CD8-positive, alpha-beta memory T cell (primary cell): ENCODE measurements at regions not wholly inside any gene's neighbourhood (a gene's known extent, or its start where the extent isn't known, plus 50 kb on each side); places are given as distances from the start of the nearest gene placed in this dataset.
"Not testable (repeated sequence)": the region's sequence is repeated elsewhere in the genome, so short reads cannot be mapped to it uniquely, and the experiment has no call there.

ENCODE experiments used
- CTCF ChIA-PET: fragments of 350-600 bp; sonication (Branson Sonifier 250); formaldehyde crosslinking; loops from one replicate; lab custom pipeline; 2021; ENCODE audit warnings: antibody characterized with exemption; lab: Charles Lee
- POLR2A ChIA-PET: fragments of 350-600 bp; sonication (Branson Sonifier 250); formaldehyde crosslinking; loops from one replicate; lab custom pipeline; 2021; ENCODE audit warnings: antibody characterized with exemption; lab: Charles Lee
- DNase-seq, 5 donors: peaks; one replicate each; pipeline versions ENCODE4 v3.0.0 to v3.0.0-alpha.2; 2020 to 2022; ENCODE audit warnings: mixed read lengths in 1 of 5
- H3K27ac ChIP-seq: one replicate; pipeline ENCODE4 v1.7.0; 2013; ENCODE audit warnings: low read depth, mild to moderate bottlenecking, low read length, moderate library complexity
- H3K27me3 ChIP-seq: 2 replicates; pipeline ENCODE4 v1.7.0; 2013; ENCODE audit warnings: low read length, mild to moderate bottlenecking; ENCODE audit not compliant: insufficient read depth, poor library complexity, severe bottlenecking
- H3K36me3 ChIP-seq: 2 replicates; pipeline ENCODE4 v1.7.0; 2013; ENCODE audit warnings: mild to moderate bottlenecking, low read length, moderate library complexity; ENCODE audit not compliant: insufficient read depth
- H3K4me1 ChIP-seq: 2 replicates; pipeline ENCODE4 v1.7.0; 2013; ENCODE audit warnings: mild to moderate bottlenecking, low read length, moderate library complexity; ENCODE audit not compliant: insufficient read depth
- H3K4me3 ChIP-seq: 2 replicates; pipeline ENCODE4 v1.7.0; 2013; ENCODE audit warnings: mild to moderate bottlenecking, low read length
- H3K9me3 ChIP-seq: 2 replicates; pipeline ENCODE4 v1.7.0; 2013; ENCODE audit warnings: mild to moderate bottlenecking, low read length
- H3K27ac Mint-ChIP-seq, 8 donors: one replicate each; pipeline ENCODE4 v1.8.0; 2020 to 2021; ENCODE audit warnings: mixed read lengths in 8 of 8, mild to moderate bottlenecking in 6 of 8, inconsistent platforms in 3 of 8, moderate library complexity in 3 of 8
- H3K27me3 Mint-ChIP-seq, 2 donors: one replicate each; pipeline ENCODE4 v1.8.0; 2020 to 2021; ENCODE audit warnings: mixed read lengths in 2 of 2, mild to moderate bottlenecking in 1 of 2, moderate library complexity in 1 of 2
- H3K36me3 Mint-ChIP-seq, 3 donors: one replicate each; pipeline ENCODE4 v1.8.0; 2020 to 2021; ENCODE audit warnings: mixed read lengths in 3 of 3, inconsistent platforms in 1 of 3, mild to moderate bottlenecking in 1 of 3
- H3K4me1 Mint-ChIP-seq, 3 donors: one replicate each; pipeline ENCODE4 v1.8.0; 2020 to 2021; ENCODE audit warnings: mixed read lengths in 3 of 3, inconsistent platforms in 1 of 3, mild to moderate bottlenecking in 1 of 3
- H3K4me3 Mint-ChIP-seq, 7 donors: one replicate each; pipeline ENCODE4 v1.8.0; 2020 to 2021; ENCODE audit warnings: mixed read lengths in 7 of 7, mild to moderate bottlenecking in 6 of 7, moderate library complexity in 4 of 7, inconsistent platforms in 2 of 7
- H3K9me3 Mint-ChIP-seq, 5 donors: one replicate each; pipeline ENCODE4 v1.8.0; 2020 to 2022; ENCODE audit warnings: mixed read lengths in 5 of 5, mild to moderate bottlenecking in 3 of 5, moderate library complexity in 2 of 5, inconsistent platforms in 1 of 5

GRCh38 chr2:60347781-60348180, 205.7 kb downstream of the BCL11A start:
- H3K27ac ChIP-seq: no peak overlapping the region
- H3K4me1 ChIP-seq: no peaks in the 10 kb centered on the region
- H3K4me3 Mint-ChIP-seq: no peak overlapping the region
- H3K36me3 Mint-ChIP-seq: no peaks in the 10 kb centered on the region
- no peaks in the 10 kb centered on the region for H3K9me3 ChIP-seq
- peaks cover 0 to 4% (median 0%) of the 10 kb centered on the region in 5 donors for H3K9me3 Mint-ChIP-seq
- H3K27me3 Mint-ChIP-seq: peaks cover 0 to 4% of the 10 kb centered on the region in 2 donors
- DNase-seq: no peak
- no peak overlapping the region for H3K27ac Mint-ChIP-seq
- H3K36me3 ChIP-seq: no peaks in the 10 kb centered on the region
- POLR2A ChIA-PET: no interaction called here
- CTCF ChIA-PET: no interaction called here
- H3K4me3 ChIP-seq: no peak overlapping the region
- H3K4me1 Mint-ChIP-seq: no peaks in the 10 kb centered on the region
- no peaks in the 10 kb centered on the region for H3K27me3 ChIP-seq

GRCh38 chr2:60342491-60342890, 211.0 kb downstream of the BCL11A start:
- H3K4me3 Mint-ChIP-seq, H3K36me3 Mint-ChIP-seq, H3K4me1 Mint-ChIP-seq, H3K9me3 Mint-ChIP-seq, DNase-seq, H3K9me3 ChIP-seq, H3K27me3 ChIP-seq, H3K4me1 ChIP-seq, POLR2A ChIA-PET, H3K36me3 ChIP-seq, CTCF ChIA-PET, H3K27ac Mint-ChIP-seq, H3K4me3 ChIP-seq, H3K27me3 Mint-ChIP-seq, H3K27ac ChIP-seq: not testable (repeated sequence)

- H3K4me1 ChIP-seq: no peaks in the 10 kb centered on the region
- H3K27ac Mint-ChIP-seq: no peak overlapping the region
- H3K27ac ChIP-seq: no peak overlapping the region
- no peaks in the 10 kb centered on the region for H3K27me3 ChIP-seq
- H3K36me3 ChIP-seq: no peaks in the 10 kb centered on the region
- no peaks in the 10 kb centered on the region for H3K9me3 ChIP-seq
- ChIA-PET CTCF (no interaction called here), POLR2A (no interaction called here)
- H3K4me1 Mint-ChIP-seq: no peaks in the 10 kb centered on the region
- H3K36me3 Mint-ChIP-seq: no peaks in the 10 kb centered on the region
- H3K27me3 Mint-ChIP-seq: peaks cover 1 to 5% of the 10 kb centered on the region in 2 donors
- H3K4me3 ChIP-seq: no peak overlapping the region
- DNase-seq: no peak
- no peak overlapping the region for H3K4me3 Mint-ChIP-seq
- H3K9me3 Mint-ChIP-seq: peaks cover 0 to 4% (median 0%) of the 10 kb centered on the region in 5 donors
Observed at GRCh38 chr2:60341151-60341550, 212.3 kb downstream of the BCL11A start.

GRCh38 chr2:60339286-60339685, 214.2 kb downstream of the BCL11A start:
- no peak overlapping the region for H3K27ac ChIP-seq
- H3K4me3 Mint-ChIP-seq: no peak overlapping the region
- H3K4me1 Mint-ChIP-seq: no peaks in the 10 kb centered on the region
- H3K27me3 Mint-ChIP-seq: peaks cover 1 to 5% of the 10 kb centered on the region in 2 donors
- CTCF ChIA-PET: no interaction called here
- H3K36me3 Mint-ChIP-seq: no peaks in the 10 kb centered on the region
- no peaks in the 10 kb centered on the region for H3K36me3 ChIP-seq
- no peaks in the 10 kb centered on the region for H3K4me1 ChIP-seq
- no peak overlapping the region for H3K4me3 ChIP-seq
- H3K9me3 Mint-ChIP-seq: peaks cover 0 to 4% (median 0%) of the 10 kb centered on the region in 5 donors
- no peaks in the 10 kb centered on the region for H3K9me3 ChIP-seq
- no peak for DNase-seq
- no peak overlapping the region for H3K27ac Mint-ChIP-seq
- H3K27me3 ChIP-seq: no peaks in the 10 kb centered on the region
- POLR2A ChIA-PET: no interaction called here

- POLR2A ChIA-PET: no interaction called here
- H3K27me3 Mint-ChIP-seq: peaks cover 1 to 5% of the 10 kb centered on the region in 2 donors
Observed at GRCh38 chr2:60337142-60337497, 216.3 kb downstream of the BCL11A start.

GRCh38 chr2:60336442-60337141, 216.9 kb downstream of the BCL11A start:
- DNase-seq: no peak
- Mint-ChIP-seq H3K4me3 (no peak overlapping the region), H3K4me1 (no peaks in the 10 kb centered on the region), H3K36me3 (no peaks in the 10 kb centered on the region), H3K27ac (no peak overlapping the region), H3K9me3 (peaks cover 0 to 2% (median 0%) of the 10 kb centered on the region in 5 donors), H3K27me3 (peaks cover under 1 to 1% of the 10 kb centered on the region in 2 donors)
- H3K36me3 ChIP-seq: no peaks in the 10 kb centered on the region
- no peaks in the 10 kb centered on the region for H3K27me3 ChIP-seq
- H3K4me1 ChIP-seq: no peaks in the 10 kb centered on the region
- no peak overlapping the region for H3K4me3 ChIP-seq
- POLR2A ChIA-PET: no interaction called here
- no peak overlapping the region for H3K27ac ChIP-seq
- CTCF ChIA-PET: no interaction called here
- H3K9me3 ChIP-seq: no peaks in the 10 kb centered on the region

More at GRCh38 chr2:60337142-60337497, 216.3 kb downstream of the BCL11A start:
- CTCF ChIA-PET: no interaction called here
- Histone ChIP-seq H3K4me3 (no peak overlapping the region), H3K27ac (no peak overlapping the region), H3K36me3 (no peaks in the 10 kb centered on the region), H3K9me3 (no peaks in the 10 kb centered on the region), H3K4me1 (no peaks in the 10 kb centered on the region), H3K27me3 (no peaks in the 10 kb centered on the region)
- no peak overlapping the region for H3K27ac Mint-ChIP-seq
- peaks cover 0 to 2% (median 0%) of the 10 kb centered on the region in 5 donors for H3K9me3 Mint-ChIP-seq
- no peaks in the 10 kb centered on the region for H3K4me1 Mint-ChIP-seq
- no peak overlapping the region for H3K4me3 Mint-ChIP-seq
- no peaks in the 10 kb centered on the region for H3K36me3 Mint-ChIP-seq
- DNase-seq: no peak

GRCh38 chr2:60335533-60336237, 217.8 kb downstream of the BCL11A start:
- Histone ChIP-seq H3K9me3 (no peaks in the 10 kb centered on the region), H3K36me3 (no peaks in the 10 kb centered on the region), H3K27me3 (no peaks in the 10 kb centered on the region), H3K27ac (no peak overlapping the region), H3K4me1 (no peaks in the 10 kb centered on the region), H3K4me3 (no peak overlapping the region)
- no peak overlapping the region for H3K27ac Mint-ChIP-seq
- H3K36me3 Mint-ChIP-seq: no peaks in the 10 kb centered on the region
- no peak for DNase-seq
- H3K9me3 Mint-ChIP-seq: peaks cover 0 to 2% (median 0%) of the 10 kb centered on the region in 5 donors
- H3K27me3 Mint-ChIP-seq: peaks cover 0 to 1% of the 10 kb centered on the region in 2 donors
- H3K4me3 Mint-ChIP-seq: no peak overlapping the region
- ChIA-PET POLR2A (no interaction called here), CTCF (no interaction called here)
- no peaks in the 10 kb centered on the region for H3K4me1 Mint-ChIP-seq

- no peaks in the 10 kb centered on the region for H3K36me3 ChIP-seq
- no peak overlapping the region for H3K27ac ChIP-seq
- no peaks in the 10 kb centered on the region for H3K9me3 ChIP-seq
- Mint-ChIP-seq H3K4me3 (no peak overlapping the region), H3K27me3 (peaks cover 0 to 1% of the 10 kb centered on the region in 2 donors), H3K27ac (no peak overlapping the region), H3K9me3 (peaks cover 0 to 2% (median 0%) of the 10 kb centered on the region in 5 donors), H3K4me1 (no peaks in the 10 kb centered on the region), H3K36me3 (no peaks in the 10 kb centered on the region)
- no peak overlapping the region for H3K4me3 ChIP-seq
- H3K27me3 ChIP-seq: no peaks in the 10 kb centered on the region
- CTCF ChIA-PET: no interaction called here
- POLR2A ChIA-PET: no interaction called here
- DNase-seq: no peak
- H3K4me1 ChIP-seq: no peaks in the 10 kb centered on the region
Observed at GRCh38 chr2:60334610-60335009, 218.8 kb downstream of the BCL11A start.
